Astrocyte (in vitro differentiated cells and primary cell): ENCODE measurements at regions not wholly inside any gene's neighbourhood (a gene's known extent, or its start where the extent isn't known, plus 50 kb on each side); places are given as distances from the start of the nearest gene placed in this dataset.

ENCODE experiments used
- EZH2 ChIP-seq: IDR thresholded peaks from 2 replicates; pipeline ENCODE4 v1.6.1; 2012; ENCODE audit warnings: mild to moderate bottlenecking, low read length, inconsistent platforms; ENCODE audit not compliant: insufficient read depth
- TF ChIP-seq, protein P1 (sequence below): IDR thresholded peaks from 2 replicates; pipeline ENCODE4 v1.5.1; 2011; ENCODE audit warnings: low read depth, mild to moderate bottlenecking, inconsistent platforms, low read length, moderate library complexity; ENCODE audit not compliant: insufficient read depth

DNA sequence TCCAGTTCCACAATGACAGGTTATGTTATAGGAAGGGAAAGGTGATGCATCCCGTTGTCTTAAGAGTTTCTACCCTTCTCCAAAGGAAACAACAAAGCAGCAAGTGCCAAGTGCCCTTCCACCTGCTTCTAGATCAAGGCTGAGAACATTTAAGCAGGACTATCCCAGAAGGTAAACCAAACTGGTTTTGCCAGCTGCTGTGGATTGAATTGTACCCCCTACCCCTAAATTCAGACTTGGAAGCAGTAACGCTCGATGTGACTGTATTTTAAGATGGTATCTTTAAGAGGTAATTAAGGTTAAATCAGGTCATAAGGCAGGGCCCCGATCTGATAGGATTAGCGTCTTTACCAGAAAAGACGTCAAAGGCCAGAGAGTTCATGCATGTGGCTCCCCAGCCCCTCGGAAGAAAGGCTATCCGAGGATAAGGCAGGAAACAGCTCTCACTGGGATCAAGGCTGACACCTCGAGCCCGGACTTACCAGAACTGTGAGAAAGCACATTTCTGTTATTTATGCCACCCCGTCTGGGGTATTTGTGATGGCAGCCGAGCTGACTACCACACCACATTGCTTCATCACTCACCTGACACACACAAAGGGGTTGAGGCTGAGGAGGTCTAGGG is 179.1 kb upstream of the RAI14 start:
- TF ChIP-seq EZH2 = no peak
- TF ChIP-seq, protein P1, sequence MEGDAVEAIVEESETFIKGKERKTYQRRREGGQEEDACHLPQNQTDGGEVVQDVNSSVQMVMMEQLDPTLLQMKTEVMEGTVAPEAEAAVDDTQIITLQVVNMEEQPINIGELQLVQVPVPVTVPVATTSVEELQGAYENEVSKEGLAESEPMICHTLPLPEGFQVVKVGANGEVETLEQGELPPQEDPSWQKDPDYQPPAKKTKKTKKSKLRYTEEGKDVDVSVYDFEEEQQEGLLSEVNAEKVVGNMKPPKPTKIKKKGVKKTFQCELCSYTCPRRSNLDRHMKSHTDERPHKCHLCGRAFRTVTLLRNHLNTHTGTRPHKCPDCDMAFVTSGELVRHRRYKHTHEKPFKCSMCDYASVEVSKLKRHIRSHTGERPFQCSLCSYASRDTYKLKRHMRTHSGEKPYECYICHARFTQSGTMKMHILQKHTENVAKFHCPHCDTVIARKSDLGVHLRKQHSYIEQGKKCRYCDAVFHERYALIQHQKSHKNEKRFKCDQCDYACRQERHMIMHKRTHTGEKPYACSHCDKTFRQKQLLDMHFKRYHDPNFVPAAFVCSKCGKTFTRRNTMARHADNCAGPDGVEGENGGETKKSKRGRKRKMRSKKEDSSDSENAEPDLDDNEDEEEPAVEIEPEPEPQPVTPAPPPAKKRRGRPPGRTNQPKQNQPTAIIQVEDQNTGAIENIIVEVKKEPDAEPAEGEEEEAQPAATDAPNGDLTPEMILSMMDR = no peak
